ENCODE measurements at regions not wholly inside any gene's neighbourhood (a gene's known extent, or its start where the extent isn't known, plus 50 kb on each side); places are given as distances from the start of the nearest gene placed in this dataset.

DNA sequence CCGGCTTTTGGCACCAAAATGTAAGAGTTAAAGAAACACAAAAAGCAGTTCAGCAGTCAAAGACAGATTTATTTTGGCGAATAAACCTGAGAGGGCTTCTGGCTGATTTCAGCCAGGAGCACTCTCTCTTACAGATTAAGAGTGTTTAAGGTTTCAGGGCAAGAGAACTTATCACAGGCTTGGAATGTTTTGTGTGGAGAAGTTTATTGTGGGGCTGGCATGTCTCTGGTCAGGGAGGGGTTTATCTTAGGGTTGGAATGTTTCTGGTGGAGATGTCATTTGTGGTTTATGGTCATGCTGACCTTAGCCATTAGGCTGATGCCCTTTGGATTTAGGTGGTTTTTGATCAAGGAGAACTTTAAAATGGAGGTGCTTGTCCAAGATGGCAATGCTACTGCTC, 622.3 kb upstream of the PTPRD start:
- no peak for TF ChIP-seq POLR2A (IDR thresholded peaks at IDR 0.05)
- TF ChIP-seq, protein P1, sequence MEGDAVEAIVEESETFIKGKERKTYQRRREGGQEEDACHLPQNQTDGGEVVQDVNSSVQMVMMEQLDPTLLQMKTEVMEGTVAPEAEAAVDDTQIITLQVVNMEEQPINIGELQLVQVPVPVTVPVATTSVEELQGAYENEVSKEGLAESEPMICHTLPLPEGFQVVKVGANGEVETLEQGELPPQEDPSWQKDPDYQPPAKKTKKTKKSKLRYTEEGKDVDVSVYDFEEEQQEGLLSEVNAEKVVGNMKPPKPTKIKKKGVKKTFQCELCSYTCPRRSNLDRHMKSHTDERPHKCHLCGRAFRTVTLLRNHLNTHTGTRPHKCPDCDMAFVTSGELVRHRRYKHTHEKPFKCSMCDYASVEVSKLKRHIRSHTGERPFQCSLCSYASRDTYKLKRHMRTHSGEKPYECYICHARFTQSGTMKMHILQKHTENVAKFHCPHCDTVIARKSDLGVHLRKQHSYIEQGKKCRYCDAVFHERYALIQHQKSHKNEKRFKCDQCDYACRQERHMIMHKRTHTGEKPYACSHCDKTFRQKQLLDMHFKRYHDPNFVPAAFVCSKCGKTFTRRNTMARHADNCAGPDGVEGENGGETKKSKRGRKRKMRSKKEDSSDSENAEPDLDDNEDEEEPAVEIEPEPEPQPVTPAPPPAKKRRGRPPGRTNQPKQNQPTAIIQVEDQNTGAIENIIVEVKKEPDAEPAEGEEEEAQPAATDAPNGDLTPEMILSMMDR (IDR thresholded peaks at IDR 0.05), result no peak
